ENCODE measurements at regions not wholly inside any gene's neighbourhood (a gene's known extent, or its start where the extent isn't known, plus 50 kb on each side); places are given as distances from the start of the nearest gene placed in this dataset.

DNA sequence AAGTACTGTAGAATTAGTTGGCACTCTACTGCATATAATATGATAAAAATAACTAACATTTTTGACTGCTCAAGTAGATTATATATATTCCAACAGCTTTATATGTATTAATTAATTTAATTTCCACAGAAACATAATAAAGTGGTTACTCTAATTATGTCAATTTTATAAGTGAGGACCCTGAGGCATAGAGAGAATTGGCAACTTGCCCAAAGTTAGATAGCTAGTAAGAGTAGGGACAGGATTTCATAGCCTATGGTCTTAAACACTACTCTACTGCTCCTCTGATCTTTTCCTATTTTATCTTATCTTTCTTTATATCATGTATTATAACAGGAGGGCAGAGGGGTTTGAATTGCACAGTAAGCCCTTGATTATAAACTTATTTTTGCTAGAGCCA lies 418.7 kb upstream of the SGO1 start:
- no peaks in the 10 kb centered on the region for H3K79me2 ChIP-seq (ENCODE audit: insufficient read depth, low read length)
- ChIA-PET POLR2A (no interaction called here), CTCF (no interaction called here), RAD21 (ENCODE audit: low non-redundant PET in 1 of 2, low total read pairs in 2 of 2, uncharacterized antibody in 2 of 2, unreplicated experiment in 2 of 2) (no interaction called here)
- ATAC-seq, result no peak
- intact Hi-C loops (cut with micrococcal nuclease), result no loop called here
- no peaks in the 10 kb centered on the region for H3K9me2 ChIP-seq (ENCODE audit: insufficient read depth)
- TF ChIP-seq, protein P1, sequence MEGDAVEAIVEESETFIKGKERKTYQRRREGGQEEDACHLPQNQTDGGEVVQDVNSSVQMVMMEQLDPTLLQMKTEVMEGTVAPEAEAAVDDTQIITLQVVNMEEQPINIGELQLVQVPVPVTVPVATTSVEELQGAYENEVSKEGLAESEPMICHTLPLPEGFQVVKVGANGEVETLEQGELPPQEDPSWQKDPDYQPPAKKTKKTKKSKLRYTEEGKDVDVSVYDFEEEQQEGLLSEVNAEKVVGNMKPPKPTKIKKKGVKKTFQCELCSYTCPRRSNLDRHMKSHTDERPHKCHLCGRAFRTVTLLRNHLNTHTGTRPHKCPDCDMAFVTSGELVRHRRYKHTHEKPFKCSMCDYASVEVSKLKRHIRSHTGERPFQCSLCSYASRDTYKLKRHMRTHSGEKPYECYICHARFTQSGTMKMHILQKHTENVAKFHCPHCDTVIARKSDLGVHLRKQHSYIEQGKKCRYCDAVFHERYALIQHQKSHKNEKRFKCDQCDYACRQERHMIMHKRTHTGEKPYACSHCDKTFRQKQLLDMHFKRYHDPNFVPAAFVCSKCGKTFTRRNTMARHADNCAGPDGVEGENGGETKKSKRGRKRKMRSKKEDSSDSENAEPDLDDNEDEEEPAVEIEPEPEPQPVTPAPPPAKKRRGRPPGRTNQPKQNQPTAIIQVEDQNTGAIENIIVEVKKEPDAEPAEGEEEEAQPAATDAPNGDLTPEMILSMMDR (IDR thresholded peaks at IDR 0.05 in 2 of 3, conservative IDR thresholded peaks at IDR 0.05 in 1 of 3; ENCODE audit: borderline replicate concordance in 1 of 3, insufficient read depth in 1 of 3, low read depth in 2 of 3, low read length in 2 of 3), result no peak
- no peak for TF ChIP-seq RAD21 (IDR thresholded peaks at IDR 0.05; ENCODE audit: low read depth)
- no peak for TF ChIP-seq CEBPB (IDR thresholded peaks at IDR 0.05; ENCODE audit: low read depth)
- no peak for DNase-seq (ENCODE audit: low read depth, low spot score)
- no peaks in the 10 kb centered on the region for H3K27me3 ChIP-seq (ENCODE audit: insufficient read depth, low read length)
- H3K4me3 ChIP-seq (replicated peaks in 1 of 2; ENCODE audit: low read depth in 1 of 2, low read length in 2 of 2), result no peak overlapping the region
- H2AFZ ChIP-seq (ENCODE audit: low read depth, low read length, poor library complexity, severe bottlenecking), result no peak overlapping the region
- H3K9ac ChIP-seq (ENCODE audit: low read length), result no peak overlapping the region
- no TSS peak for BruUV-seq (replicated peaks)
- H3K4me2 ChIP-seq (ENCODE audit: low read length), result no peak overlapping the region
- no peaks in the 10 kb centered on the region for H4K20me1 ChIP-seq (ENCODE audit: insufficient read depth)
- no peak overlapping the region for H3K27ac ChIP-seq (ENCODE audit: low read depth, low read length)
- no peaks in the 10 kb centered on the region for H3K36me3 ChIP-seq (ENCODE audit: control insufficient read depth in 1 of 2, insufficient read depth in 2 of 2, low read length in 2 of 2)
- H3K4me1 ChIP-seq (ENCODE audit: control insufficient read depth in 1 of 2, insufficient read depth in 2 of 2, low read length in 2 of 2), result no peaks in the 10 kb centered on the region
- peaks cover 0 to 9% of the 10 kb centered on the region in 2 experiments; a peak in 2 of 4 replicates for H3K9me3 ChIP-seq (ENCODE audit: control insufficient read depth in 1 of 2, insufficient read depth in 1 of 2, low read depth in 1 of 2, low read length in 2 of 2)

DNA sequence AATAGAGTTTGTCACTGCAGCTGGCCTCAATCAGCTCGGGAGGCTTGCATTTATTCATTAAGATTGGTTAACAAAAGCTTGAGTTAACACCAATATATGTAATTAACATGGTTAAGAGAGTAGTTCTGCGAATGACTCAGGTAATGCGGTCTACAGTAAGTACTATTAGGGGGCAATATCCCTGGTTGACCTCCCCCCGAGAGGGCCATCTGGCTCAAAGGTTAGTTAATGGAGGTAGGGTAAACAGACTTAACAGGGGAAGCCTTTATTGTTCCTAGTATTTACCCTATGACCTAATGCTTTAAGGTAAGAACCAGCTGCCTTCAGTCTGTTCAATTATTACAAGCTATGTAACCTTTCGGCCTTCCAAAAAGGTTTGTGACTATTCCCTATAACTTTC lies 403.3 kb upstream of the SGO1 start:
- Histone ChIP-seq H3K4me1 (ENCODE audit: control insufficient read depth in 1 of 2, insufficient read depth in 2 of 2, low read length in 2 of 2) (no peaks in the 10 kb centered on the region), H4K20me1 (ENCODE audit: insufficient read depth) (no peaks in the 10 kb centered on the region), H3K27ac (ENCODE audit: low read depth, low read length) (no peak overlapping the region), H3K4me2 (ENCODE audit: low read length) (no peak overlapping the region), H3K4me3 (replicated peaks in 1 of 2; ENCODE audit: low read depth in 1 of 2, low read length in 2 of 2) (no peak overlapping the region), H3K79me2 (ENCODE audit: insufficient read depth, low read length) (no peaks in the 10 kb centered on the region), H3K9me3 (ENCODE audit: control insufficient read depth in 1 of 2, insufficient read depth in 1 of 2, low read depth in 1 of 2, low read length in 2 of 2) (peaks cover 3 to 7% of the 10 kb centered on the region in 2 experiments; a peak in 2 of 4 replicates), H3K36me3 (ENCODE audit: control insufficient read depth in 1 of 2, insufficient read depth in 2 of 2, low read length in 2 of 2) (no peaks in the 10 kb centered on the region), H3K27me3 (ENCODE audit: insufficient read depth, low read length) (no peaks in the 10 kb centered on the region), H3K9ac (ENCODE audit: low read length) (no peak overlapping the region), H2AFZ (ENCODE audit: low read depth, low read length, poor library complexity, severe bottlenecking) (no peak overlapping the region), H3K9me2 (ENCODE audit: insufficient read depth) (no peaks in the 10 kb centered on the region)
- DNase-seq (ENCODE audit: low read depth, low spot score) (no peak), ATAC-seq (no peak)
- CTCF ChIA-PET, result no interaction called here
- intact Hi-C loops (cut with micrococcal nuclease), result no loop called here
- RAD21 ChIA-PET (ENCODE audit: low non-redundant PET in 1 of 2, low total read pairs in 2 of 2, uncharacterized antibody in 2 of 2, unreplicated experiment in 2 of 2), result no interaction called here
- BruUV-seq (replicated peaks), result no TSS peak
- POLR2A ChIA-PET, result no interaction called here
- TF ChIP-seq, protein P1 (IDR thresholded peaks at IDR 0.05 in 2 of 3, conservative IDR thresholded peaks at IDR 0.05 in 1 of 3; ENCODE audit: borderline replicate concordance in 1 of 3, insufficient read depth in 1 of 3, low read depth in 2 of 3, low read length in 2 of 3), result no peak
- TF ChIP-seq, protein P2, sequence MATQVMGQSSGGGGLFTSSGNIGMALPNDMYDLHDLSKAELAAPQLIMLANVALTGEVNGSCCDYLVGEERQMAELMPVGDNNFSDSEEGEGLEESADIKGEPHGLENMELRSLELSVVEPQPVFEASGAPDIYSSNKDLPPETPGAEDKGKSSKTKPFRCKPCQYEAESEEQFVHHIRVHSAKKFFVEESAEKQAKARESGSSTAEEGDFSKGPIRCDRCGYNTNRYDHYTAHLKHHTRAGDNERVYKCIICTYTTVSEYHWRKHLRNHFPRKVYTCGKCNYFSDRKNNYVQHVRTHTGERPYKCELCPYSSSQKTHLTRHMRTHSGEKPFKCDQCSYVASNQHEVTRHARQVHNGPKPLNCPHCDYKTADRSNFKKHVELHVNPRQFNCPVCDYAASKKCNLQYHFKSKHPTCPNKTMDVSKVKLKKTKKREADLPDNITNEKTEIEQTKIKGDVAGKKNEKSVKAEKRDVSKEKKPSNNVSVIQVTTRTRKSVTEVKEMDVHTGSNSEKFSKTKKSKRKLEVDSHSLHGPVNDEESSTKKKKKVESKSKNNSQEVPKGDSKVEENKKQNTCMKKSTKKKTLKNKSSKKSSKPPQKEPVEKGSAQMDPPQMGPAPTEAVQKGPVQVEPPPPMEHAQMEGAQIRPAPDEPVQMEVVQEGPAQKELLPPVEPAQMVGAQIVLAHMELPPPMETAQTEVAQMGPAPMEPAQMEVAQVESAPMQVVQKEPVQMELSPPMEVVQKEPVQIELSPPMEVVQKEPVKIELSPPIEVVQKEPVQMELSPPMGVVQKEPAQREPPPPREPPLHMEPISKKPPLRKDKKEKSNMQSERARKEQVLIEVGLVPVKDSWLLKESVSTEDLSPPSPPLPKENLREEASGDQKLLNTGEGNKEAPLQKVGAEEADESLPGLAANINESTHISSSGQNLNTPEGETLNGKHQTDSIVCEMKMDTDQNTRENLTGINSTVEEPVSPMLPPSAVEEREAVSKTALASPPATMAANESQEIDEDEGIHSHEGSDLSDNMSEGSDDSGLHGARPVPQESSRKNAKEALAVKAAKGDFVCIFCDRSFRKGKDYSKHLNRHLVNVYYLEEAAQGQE (IDR thresholded peaks at IDR 0.05; ENCODE audit: low read depth), result no peak
- TF ChIP-seq ZFX (IDR thresholded peaks at IDR 0.05) (no peak), FOSL1 (IDR thresholded peaks at IDR 0.05; ENCODE audit: low read depth) (no peak), CEBPB (IDR thresholded peaks at IDR 0.05; ENCODE audit: low read depth) (no peak), EZH2phosphoT487 (IDR thresholded peaks at IDR 0.05; ENCODE audit: borderline replicate concordance) (no peak), EGR1 (IDR thresholded peaks at IDR 0.05; ENCODE audit: low read depth) (no peak)
- TF ChIP-seq, protein P3, sequence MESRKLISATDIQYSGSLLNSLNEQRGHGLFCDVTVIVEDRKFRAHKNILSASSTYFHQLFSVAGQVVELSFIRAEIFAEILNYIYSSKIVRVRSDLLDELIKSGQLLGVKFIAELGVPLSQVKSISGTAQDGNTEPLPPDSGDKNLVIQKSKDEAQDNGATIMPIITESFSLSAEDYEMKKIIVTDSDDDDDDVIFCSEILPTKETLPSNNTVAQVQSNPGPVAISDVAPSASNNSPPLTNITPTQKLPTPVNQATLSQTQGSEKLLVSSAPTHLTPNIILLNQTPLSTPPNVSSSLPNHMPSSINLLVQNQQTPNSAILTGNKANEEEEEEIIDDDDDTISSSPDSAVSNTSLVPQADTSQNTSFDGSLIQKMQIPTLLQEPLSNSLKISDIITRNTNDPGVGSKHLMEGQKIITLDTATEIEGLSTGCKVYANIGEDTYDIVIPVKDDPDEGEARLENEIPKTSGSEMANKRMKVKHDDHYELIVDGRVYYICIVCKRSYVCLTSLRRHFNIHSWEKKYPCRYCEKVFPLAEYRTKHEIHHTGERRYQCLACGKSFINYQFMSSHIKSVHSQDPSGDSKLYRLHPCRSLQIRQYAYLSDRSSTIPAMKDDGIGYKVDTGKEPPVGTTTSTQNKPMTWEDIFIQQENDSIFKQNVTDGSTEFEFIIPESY (IDR thresholded peaks at IDR 0.05; ENCODE audit: extremely low read depth, insufficient replicate concordance, low read length), result no peak

Data from HCT116 (cell line).